ENCODE measurements at regions not wholly inside any gene's neighbourhood (a gene's known extent, or its start where the extent isn't known, plus 50 kb on each side); places are given as distances from the start of the nearest gene placed in this dataset.

- no peak for TF ChIP-seq MAX (IDR thresholded peaks at IDR 0.05; ENCODE audit: insufficient read depth, insufficient read length)
- no peak for TF ChIP-seq CTCF (IDR thresholded peaks at IDR 0.05; ENCODE audit: extremely low read depth in 1 of 2, insufficient read depth in 1 of 2, low read depth in 1 of 2, low read length in 2 of 2)
- no peak for TF ChIP-seq POLR2A (IDR thresholded peaks at IDR 0.05; ENCODE audit: low read depth, low read length)
- no peak for TF ChIP-seq MYC (IDR thresholded peaks at IDR 0.05; ENCODE audit: low read depth, low read length)
- no peak for TF ChIP-seq FOS (IDR thresholded peaks at IDR 0.05; ENCODE audit: borderline replicate concordance, insufficient read depth, low read length)
- TF ChIP-seq GATA2 (IDR thresholded peaks at IDR 0.05; ENCODE audit: insufficient read depth, insufficient read length, low read depth, low read length) = no peak
- TF ChIP-seq EZH2 (IDR thresholded peaks at IDR 0.05; ENCODE audit: borderline replicate concordance, low read depth, low read length, severe bottlenecking) = no peak
- no peak for TF ChIP-seq POLR2AphosphoS5 (IDR thresholded peaks at IDR 0.05; ENCODE audit: insufficient read depth, low read depth, low read length)
- TF ChIP-seq JUN (IDR thresholded peaks at IDR 0.05; ENCODE audit: borderline replicate concordance, insufficient read depth, insufficient read length, low read depth) = no peak
These were observed 1493.2 kb downstream of the MAT2B start for GRCh38 chr5:164998590-164998989.

Measured in endothelial cell of umbilical vein (primary cell).